ENCODE measurements at regions not wholly inside any gene's neighbourhood (a gene's known extent, or its start where the extent isn't known, plus 50 kb on each side); places are given as distances from the start of the nearest gene placed in this dataset.

GRCh38 chr10:33473688-33474087 is 139.2 kb upstream of the NRP1 start:
- no peak for TF ChIP-seq EP300 (IDR thresholded peaks at IDR 0.05)
- no peak for TF ChIP-seq CTCF (IDR thresholded peaks at IDR 0.05)
- TF ChIP-seq POLR2AphosphoS5 (IDR thresholded peaks at IDR 0.05), result no peak
- no peak for TF ChIP-seq POLR2A (IDR thresholded peaks at IDR 0.05)

Measured in stomach (tissue), 4 donors.